Thyroid gland (tissue), 4 donors: ENCODE measurements at regions not wholly inside any gene's neighbourhood (a gene's known extent, or its start where the extent isn't known, plus 50 kb on each side); places are given as distances from the start of the nearest gene placed in this dataset.

Source experiments
- CTCF ChIP-seq, 6 experiments: fragments of 200-600 bp in 3 of 6; fragments of 450-650 bp in 3 of 6; sonication (generic) in 3 of 6; IDR thresholded peaks; one replicate each; pipeline ENCODE4 v1.5.1; 2016 to 2019; ENCODE audit warnings: antibody characterized with exemption in 6 of 6, mild to moderate bottlenecking in 2 of 6, inconsistent platforms in 1 of 6, moderate library complexity in 1 of 6
- POLR2A ChIP-seq, 2 donors: fragments of 450-650 bp; IDR thresholded peaks; one replicate each; pipeline ENCODE4 v1.6.1; 2017; ENCODE audit warnings: antibody characterized with exemption in 2 of 2, mild to moderate bottlenecking in 2 of 2, moderate library complexity in 1 of 2

DNA sequence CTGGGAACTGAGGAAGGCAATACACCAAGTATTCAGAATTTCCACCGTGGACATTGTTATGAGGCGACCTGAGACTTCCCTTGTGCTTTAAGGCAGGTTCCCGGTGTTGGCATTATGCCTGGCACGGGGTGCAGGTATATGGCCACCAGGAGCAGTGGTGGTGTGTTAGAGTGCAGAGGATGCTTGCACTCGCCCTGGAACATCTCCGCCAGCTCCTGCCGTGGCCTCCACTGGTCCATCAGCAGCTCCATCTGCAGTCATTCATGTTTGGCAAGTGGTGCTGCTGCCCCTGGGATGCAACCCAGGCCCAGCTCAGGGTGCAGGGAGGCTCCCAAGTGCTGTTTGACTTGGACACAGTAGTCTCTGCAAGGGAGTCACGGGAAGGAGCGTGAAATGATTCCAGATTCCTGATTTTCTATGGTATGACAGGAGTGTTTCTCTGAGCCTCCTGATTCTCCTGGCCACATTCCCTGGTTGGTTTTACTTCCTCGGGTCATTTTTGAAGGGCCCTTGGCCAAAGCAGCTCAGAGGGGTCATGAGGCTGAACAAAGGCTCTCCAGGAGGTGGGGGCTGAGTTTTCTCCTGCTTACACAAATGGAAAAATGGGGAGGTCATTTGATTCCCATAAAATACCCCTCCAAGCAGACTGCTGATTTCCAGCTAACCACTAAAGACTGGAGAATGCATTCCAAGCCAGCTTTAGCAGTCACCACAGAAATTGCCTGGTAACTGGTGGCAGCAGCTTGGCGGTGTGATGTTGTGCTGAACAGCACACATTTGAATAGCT lies 60.4 kb upstream of the PSEN2 start:
- TF ChIP-seq CTCF (IDR thresholded peaks at IDR 0.05) = no peak
- TF ChIP-seq POLR2A (IDR thresholded peaks at IDR 0.05) = no peak
